ENCODE measurements at regions not wholly inside any gene's neighbourhood (a gene's known extent, or its start where the extent isn't known, plus 50 kb on each side); places are given as distances from the start of the nearest gene placed in this dataset.

DNA sequence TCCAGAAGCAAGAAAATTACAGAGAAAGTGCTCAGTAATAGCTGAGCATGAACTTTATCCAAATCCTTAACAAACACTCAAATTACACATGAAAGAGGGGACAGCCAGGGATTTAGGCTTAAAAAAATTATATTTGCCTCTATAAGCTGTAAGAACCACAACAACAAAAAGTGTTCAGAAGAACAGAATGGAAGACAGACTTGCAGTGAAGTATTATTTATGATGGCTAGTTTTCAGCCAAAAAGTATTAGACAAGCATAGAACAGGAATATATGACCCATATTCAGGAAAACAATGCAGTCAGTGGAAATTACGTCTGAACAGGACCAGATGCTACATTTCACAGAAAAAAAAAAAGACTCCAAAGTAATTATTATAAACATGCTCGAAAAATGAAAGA is 1246.3 kb downstream of the NCAM2 start:
- H3K9me3 Mint-ChIP-seq, result no peaks in the 10 kb centered on the region
- CTCF ChIA-PET, result no interaction called here
- H3K4me3 Mint-ChIP-seq, result no peak overlapping the region
- no peak overlapping the region for H3K27ac Mint-ChIP-seq
- no peaks in the 10 kb centered on the region for H3K36me3 Mint-ChIP-seq
- H3K27me3 Mint-ChIP-seq, result no peaks in the 10 kb centered on the region
- no peaks in the 10 kb centered on the region for H3K4me1 Mint-ChIP-seq
- DNase-seq, result no peak

- Mint-ChIP-seq H3K9me3 (no peaks in the 10 kb centered on the region), H3K4me3 (no peak overlapping the region), H3K27me3 (no peaks in the 10 kb centered on the region), H3K4me1 (no peaks in the 10 kb centered on the region), H3K27ac (no peak overlapping the region), H3K36me3 (no peaks in the 10 kb centered on the region)
- CTCF ChIA-PET, result no interaction called here
- no peak for DNase-seq
Observed at GRCh38 chr21:22250355-22250754, 1252.1 kb downstream of the NCAM2 start.

- H3K36me3 Mint-ChIP-seq, result no peaks in the 10 kb centered on the region
- no peaks in the 10 kb centered on the region for H3K27me3 Mint-ChIP-seq
- H3K4me1 Mint-ChIP-seq, result no peaks in the 10 kb centered on the region
- DNase-seq, result no peak
- H3K9me3 Mint-ChIP-seq, result no peaks in the 10 kb centered on the region
- no peak overlapping the region for H3K27ac Mint-ChIP-seq
- CTCF ChIA-PET, result no interaction called here
- no peak overlapping the region for H3K4me3 Mint-ChIP-seq
Observed at GRCh38 chr21:22253761-22254160, 1255.6 kb downstream of the NCAM2 start.

DNA sequence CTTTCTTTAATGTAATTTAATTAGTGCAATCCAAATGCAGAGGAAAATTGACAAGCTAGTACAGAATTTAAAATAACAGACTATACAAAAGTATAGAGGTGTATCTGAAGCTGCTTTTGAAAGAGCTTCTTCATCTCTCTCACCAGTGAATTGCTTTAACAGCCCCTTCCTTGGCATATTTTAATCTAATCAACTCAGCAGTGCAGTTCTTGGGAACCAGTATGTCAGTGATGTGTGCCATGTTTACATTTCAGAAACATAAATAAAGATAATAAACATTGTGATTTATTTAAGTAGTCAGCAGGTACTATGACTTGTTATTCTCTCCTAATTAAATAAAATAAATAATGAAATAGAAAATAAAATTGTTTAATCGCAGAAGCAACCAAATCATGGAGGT is 1260.6 kb downstream of the NCAM2 start:
- Mint-ChIP-seq H3K9me3 (no peaks in the 10 kb centered on the region), H3K27me3 (no peaks in the 10 kb centered on the region), H3K4me3 (no peak overlapping the region), H3K36me3 (no peaks in the 10 kb centered on the region), H3K27ac (no peak overlapping the region), H3K4me1 (no peaks in the 10 kb centered on the region)
- CTCF ChIA-PET, result no interaction called here
- no peak for DNase-seq

- Mint-ChIP-seq H3K27me3 (no peaks in the 10 kb centered on the region), H3K4me1 (no peaks in the 10 kb centered on the region), H3K9me3 (no peaks in the 10 kb centered on the region), H3K4me3 (no peak overlapping the region), H3K36me3 (no peaks in the 10 kb centered on the region), H3K27ac (no peak overlapping the region)
- CTCF ChIA-PET, result no interaction called here
- no peak for DNase-seq
Observed at GRCh38 chr21:22260274-22260673, 1262.1 kb downstream of the NCAM2 start.

GRCh38 chr21:22263890-22264289 is 1265.7 kb downstream of the NCAM2 start:
- DNase-seq, result no peak
- H3K27ac Mint-ChIP-seq, result no peak overlapping the region
- CTCF ChIA-PET, result no interaction called here
- H3K27me3 Mint-ChIP-seq, result no peaks in the 10 kb centered on the region
- H3K4me1 Mint-ChIP-seq, result no peaks in the 10 kb centered on the region
- no peak overlapping the region for H3K4me3 Mint-ChIP-seq
- peaks cover 8% of the 10 kb centered on the region for H3K9me3 Mint-ChIP-seq
- no peaks in the 10 kb centered on the region for H3K36me3 Mint-ChIP-seq

GRCh38 chr21:22277341-22277740 is 1279.1 kb downstream of the NCAM2 start:
- H3K4me1 Mint-ChIP-seq, result no peaks in the 10 kb centered on the region
- no peak overlapping the region for H3K4me3 Mint-ChIP-seq
- peaks cover 2% of the 10 kb centered on the region for H3K9me3 Mint-ChIP-seq
- CTCF ChIA-PET, result no interaction called here
- H3K36me3 Mint-ChIP-seq, result no peaks in the 10 kb centered on the region
- DNase-seq, result no peak
- no peaks in the 10 kb centered on the region for H3K27me3 Mint-ChIP-seq
- H3K27ac Mint-ChIP-seq, result no peak overlapping the region

GRCh38 chr21:22278366-22278765 is 1280.2 kb downstream of the NCAM2 start:
- no peaks in the 10 kb centered on the region for H3K4me1 Mint-ChIP-seq
- H3K27ac Mint-ChIP-seq, result no peak overlapping the region
- no peak for DNase-seq
- CTCF ChIA-PET, result no interaction called here
- no peaks in the 10 kb centered on the region for H3K27me3 Mint-ChIP-seq
- no peaks in the 10 kb centered on the region for H3K36me3 Mint-ChIP-seq
- no peak overlapping the region for H3K4me3 Mint-ChIP-seq
- H3K9me3 Mint-ChIP-seq, result peaks cover 2% of the 10 kb centered on the region

DNA sequence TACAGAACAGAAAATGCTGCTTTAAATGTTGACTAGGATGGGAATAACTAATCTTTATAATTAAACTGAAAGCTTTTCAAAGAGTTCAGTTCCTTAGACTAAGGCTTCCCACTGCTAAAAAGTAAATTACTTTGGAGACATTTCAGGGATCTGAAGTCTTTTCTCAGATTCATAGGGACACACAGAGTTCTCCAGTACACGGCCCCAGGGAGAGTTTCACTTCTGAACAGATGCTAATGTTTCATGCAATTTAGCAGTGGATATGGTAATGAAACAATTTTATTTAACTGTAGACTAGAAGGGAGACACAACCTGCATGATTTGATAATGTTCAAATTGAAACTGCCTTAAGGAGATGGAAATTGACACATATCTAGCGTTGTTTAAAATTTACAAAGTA is 1282.6 kb downstream of the NCAM2 start:
- Mint-ChIP-seq H3K4me3 (no peak overlapping the region), H3K27me3 (no peaks in the 10 kb centered on the region), H3K4me1 (no peaks in the 10 kb centered on the region), H3K27ac (no peak overlapping the region), H3K36me3 (no peaks in the 10 kb centered on the region), H3K9me3 (peaks cover 2% of the 10 kb centered on the region)
- no peak for DNase-seq
- CTCF ChIA-PET, result no interaction called here

DNA sequence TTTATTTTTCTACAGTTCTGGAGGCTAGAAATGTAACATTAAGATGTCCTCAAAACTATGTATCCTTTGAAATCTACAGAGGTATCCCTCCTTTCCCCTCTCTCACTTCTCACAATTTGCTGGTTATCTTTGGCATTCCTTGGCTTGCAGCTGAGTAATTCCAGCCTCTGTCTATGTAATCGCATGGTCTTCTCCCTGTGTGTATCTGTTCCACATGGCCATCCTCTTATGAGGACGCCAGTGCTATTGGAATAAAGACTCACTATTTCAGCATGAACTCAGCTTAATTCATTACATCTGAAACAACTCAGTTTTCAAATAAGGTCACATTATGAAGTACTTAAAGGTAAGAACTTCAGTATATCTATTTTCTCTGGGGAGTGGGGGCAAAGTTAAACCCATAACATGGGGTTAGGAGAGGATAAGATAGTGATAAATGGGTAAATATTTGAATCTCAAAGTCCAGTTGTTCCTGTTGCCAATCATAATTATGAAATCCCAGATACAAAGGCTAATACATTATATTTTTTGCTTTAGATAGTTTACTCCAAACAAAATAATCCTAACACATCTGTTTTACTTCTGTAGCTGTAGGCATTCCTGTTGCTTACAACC is 1290.8 kb downstream of the NCAM2 start:
- Mint-ChIP-seq H3K9me3 (peaks cover 11% of the 10 kb centered on the region), H3K36me3 (no peaks in the 10 kb centered on the region), H3K27ac (no peak overlapping the region), H3K4me1 (no peaks in the 10 kb centered on the region), H3K27me3 (no peaks in the 10 kb centered on the region), H3K4me3 (no peak overlapping the region)
- DNase-seq, result no peak
- CTCF ChIA-PET, result no interaction called here

DNA sequence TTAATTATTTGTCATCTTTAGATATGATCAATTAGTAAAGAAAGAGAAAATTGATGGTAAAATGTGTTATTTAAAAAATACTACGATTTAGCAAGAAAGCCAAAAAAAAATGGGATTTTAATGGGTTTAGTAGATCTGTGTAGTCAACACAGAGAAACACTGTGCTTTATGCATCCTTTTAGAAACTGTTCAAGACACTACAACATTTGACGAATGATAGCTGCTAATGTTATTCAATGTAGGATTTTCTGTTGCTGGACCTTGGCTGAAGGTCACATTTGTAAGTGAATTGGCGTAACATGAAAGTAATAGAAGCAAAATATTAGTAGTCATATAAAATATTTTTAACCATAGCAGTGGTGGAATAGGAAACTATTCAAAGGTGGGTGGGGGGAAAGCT is 1293.9 kb downstream of the NCAM2 start:
- no peak overlapping the region for H3K27ac Mint-ChIP-seq
- no peak overlapping the region for H3K4me3 Mint-ChIP-seq
- no peaks in the 10 kb centered on the region for H3K36me3 Mint-ChIP-seq
- H3K4me1 Mint-ChIP-seq, result no peaks in the 10 kb centered on the region
- CTCF ChIA-PET, result no interaction called here
- H3K9me3 Mint-ChIP-seq, result peaks cover 3% of the 10 kb centered on the region
- no peak for DNase-seq
- H3K27me3 Mint-ChIP-seq, result no peaks in the 10 kb centered on the region

DNA sequence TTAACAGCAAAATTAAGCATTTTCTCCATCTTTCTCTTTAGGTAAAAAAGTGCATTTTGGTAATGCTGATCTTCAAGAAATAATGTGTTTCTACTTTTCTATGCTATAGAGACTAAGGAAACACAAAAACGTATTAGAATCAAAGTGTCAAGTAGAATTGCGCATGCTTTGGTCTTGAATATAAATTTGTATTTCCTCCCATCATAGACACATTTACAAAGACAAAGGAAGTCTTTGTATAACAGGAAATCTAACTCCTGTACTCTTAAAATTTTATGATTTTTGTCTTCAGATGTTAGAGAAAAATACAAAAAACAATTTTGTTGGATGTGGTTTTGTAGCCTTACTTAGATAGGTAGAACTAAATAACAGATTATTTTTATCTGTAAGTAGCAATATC is 1299.4 kb downstream of the NCAM2 start:
- CTCF ChIA-PET, result no interaction called here
- Mint-ChIP-seq H3K27ac (no peak overlapping the region), H3K27me3 (no peaks in the 10 kb centered on the region), H3K4me3 (no peak overlapping the region), H3K9me3 (no peaks in the 10 kb centered on the region), H3K36me3 (no peaks in the 10 kb centered on the region), H3K4me1 (no peaks in the 10 kb centered on the region)
- DNase-seq, result no peak

DNA sequence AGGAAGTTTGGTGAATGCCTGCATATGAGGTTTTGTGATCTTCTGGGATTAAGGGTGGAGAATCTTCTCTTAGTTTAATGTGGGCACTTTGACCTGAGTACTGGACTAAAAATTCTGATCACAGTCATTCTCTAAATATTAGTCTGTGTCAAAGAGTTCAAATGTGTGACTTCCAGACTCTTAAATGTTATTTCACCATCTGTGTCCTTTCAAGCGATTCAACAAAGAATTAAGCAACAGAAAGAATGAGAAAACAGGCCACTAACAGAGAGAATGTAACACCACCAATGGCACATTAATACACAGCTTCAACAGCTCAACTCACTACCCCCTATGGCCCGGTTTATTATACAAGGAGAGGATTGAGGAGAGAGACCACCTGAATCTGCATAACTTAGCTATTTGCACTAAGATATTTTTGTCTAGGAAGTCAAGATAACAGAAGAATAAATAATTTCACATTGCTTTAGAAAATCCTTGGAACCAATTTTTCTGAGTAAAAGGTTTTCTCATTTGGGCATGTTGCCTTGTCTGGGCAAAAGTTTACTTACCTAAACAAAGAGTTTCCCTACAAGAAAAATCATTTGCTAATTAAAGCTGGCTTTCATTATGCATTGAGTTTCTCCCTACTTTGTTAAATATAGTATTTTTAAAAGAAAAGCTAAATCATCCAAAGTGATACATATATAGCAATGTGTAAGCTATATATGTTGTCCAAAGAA is 1313.7 kb downstream of the NCAM2 start:
- Mint-ChIP-seq H3K4me1 (no peaks in the 10 kb centered on the region), H3K36me3 (no peaks in the 10 kb centered on the region), H3K4me3 (no peak overlapping the region), H3K9me3 (peaks cover 6% of the 10 kb centered on the region), H3K27me3 (no peaks in the 10 kb centered on the region), H3K27ac (no peak overlapping the region)
- CTCF ChIA-PET, result no interaction called here
- no peak for DNase-seq

GRCh38 chr21:22314963-22315362 is 1316.8 kb downstream of the NCAM2 start:
- DNase-seq, result no peak
- Mint-ChIP-seq H3K4me3 (no peak overlapping the region), H3K27me3 (no peaks in the 10 kb centered on the region), H3K9me3 (peaks cover 6% of the 10 kb centered on the region), H3K36me3 (no peaks in the 10 kb centered on the region), H3K27ac (no peak overlapping the region), H3K4me1 (no peaks in the 10 kb centered on the region)
- CTCF ChIA-PET, result no interaction called here

DNA sequence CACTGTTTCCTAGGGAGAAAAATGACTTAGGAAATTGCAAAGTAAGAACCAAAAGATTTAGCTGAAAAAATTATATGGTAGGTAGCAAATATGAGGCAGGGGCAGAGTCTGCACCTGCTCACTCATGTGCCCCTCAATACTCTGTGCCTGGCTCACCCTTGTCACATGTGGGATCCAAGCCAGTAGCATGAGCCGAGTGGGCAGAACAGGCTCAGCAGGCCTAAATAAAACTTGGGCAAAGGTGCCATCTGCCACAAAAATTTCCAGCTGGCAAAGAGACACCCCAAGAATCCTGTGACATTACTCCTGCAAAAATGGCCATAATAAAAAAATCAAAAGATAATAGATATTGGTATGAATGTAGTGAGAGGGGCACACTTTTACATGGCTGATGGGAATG is 1321.2 kb downstream of the NCAM2 start:
- Mint-ChIP-seq H3K4me1 (no peaks in the 10 kb centered on the region), H3K27me3 (no peaks in the 10 kb centered on the region), H3K36me3 (no peaks in the 10 kb centered on the region), H3K4me3 (no peak overlapping the region), H3K27ac (no peak overlapping the region), H3K9me3 (no peaks in the 10 kb centered on the region)
- CTCF ChIA-PET, result no interaction called here
- DNase-seq, result no peak

DNA sequence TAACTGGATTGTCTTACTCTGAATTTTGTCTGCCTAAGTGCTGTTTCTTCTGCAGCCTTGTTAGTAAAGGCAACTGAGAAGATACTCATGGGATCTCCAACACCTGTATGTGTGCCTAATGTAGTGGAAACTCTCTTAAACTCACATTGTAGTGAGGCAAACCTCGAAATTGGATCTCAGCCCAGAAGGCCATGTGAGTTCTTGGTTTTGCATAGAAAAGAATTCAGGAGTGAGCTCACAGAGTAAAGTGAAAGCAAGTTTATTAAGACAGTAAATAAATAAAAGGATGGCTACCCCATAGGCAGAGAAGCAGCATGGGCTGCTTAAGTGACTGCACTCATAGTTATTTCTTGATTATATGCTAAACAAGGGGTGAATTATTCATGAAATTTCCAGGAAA is 1344.7 kb downstream of the NCAM2 start:
- Mint-ChIP-seq H3K4me1 (no peaks in the 10 kb centered on the region), H3K27me3 (no peaks in the 10 kb centered on the region), H3K4me3 (no peak overlapping the region), H3K9me3 (peaks cover 8% of the 10 kb centered on the region), H3K36me3 (no peaks in the 10 kb centered on the region), H3K27ac (no peak overlapping the region)
- DNase-seq, result no peak
- CTCF ChIA-PET, result no interaction called here

Data from activated naive CD4-positive, alpha-beta T cell treated with anti-CD3 and anti-CD28 coated beads, Interleukin-2, amount 10 ng/mL, durations not matched to agents 7 days and 5 days (primary cell).